Neural crest cell (in vitro differentiated cells): ENCODE measurements at regions not wholly inside any gene's neighbourhood (a gene's known extent, or its start where the extent isn't known, plus 50 kb on each side); places are given as distances from the start of the nearest gene placed in this dataset.

Experiments
- DNase-seq: peaks from one replicate; pipeline ENCODE4 v3.0.0; 2021; ENCODE audit warnings: low read depth, mixed read lengths, low spot score
- H3K27ac Mint-ChIP-seq: one replicate; pipeline ENCODE4 v1.8.0; 2021; ENCODE audit warnings: mild to moderate bottlenecking, mixed read lengths; ENCODE audit not compliant: unreplicated experiment
- H3K27me3 Mint-ChIP-seq: 2 replicates; pipeline ENCODE4 v1.8.0; 2021; ENCODE audit warnings: low read depth, mild to moderate bottlenecking, mixed read lengths
- H3K36me3 Mint-ChIP-seq: 2 replicates; pipeline ENCODE4 v1.8.0; 2021; ENCODE audit warnings: low read depth, mild to moderate bottlenecking, mixed read lengths
- H3K4me1 Mint-ChIP-seq: 2 replicates; pipeline ENCODE4 v1.8.0; 2021; ENCODE audit warnings: mixed read lengths
- H3K4me3 Mint-ChIP-seq: one replicate; pipeline ENCODE4 v1.8.0; 2021; ENCODE audit warnings: mild to moderate bottlenecking, mixed read lengths
- H3K9me3 Mint-ChIP-seq: 2 replicates; pipeline ENCODE4 v1.8.0; 2021; ENCODE audit warnings: mixed read lengths
- TF ChIP-seq, protein P1 (sequence below): fragments of 200-600 bp; sonication (generic); conservative IDR thresholded peaks from 2 replicates; pipeline ENCODE4 v1.5.0; 2021; ENCODE audit warnings: antibody characterized with exemption, mild to moderate bottlenecking

- Mint-ChIP-seq H3K27ac (no peak overlapping the region), H3K9me3 (no peaks in the 10 kb centered on the region), H3K4me3 (no peak overlapping the region), H3K27me3 (peaks cover 11% of the 10 kb centered on the region), H3K36me3 (no peaks in the 10 kb centered on the region), H3K4me1 (no peaks in the 10 kb centered on the region)
- TF ChIP-seq, protein P1, sequence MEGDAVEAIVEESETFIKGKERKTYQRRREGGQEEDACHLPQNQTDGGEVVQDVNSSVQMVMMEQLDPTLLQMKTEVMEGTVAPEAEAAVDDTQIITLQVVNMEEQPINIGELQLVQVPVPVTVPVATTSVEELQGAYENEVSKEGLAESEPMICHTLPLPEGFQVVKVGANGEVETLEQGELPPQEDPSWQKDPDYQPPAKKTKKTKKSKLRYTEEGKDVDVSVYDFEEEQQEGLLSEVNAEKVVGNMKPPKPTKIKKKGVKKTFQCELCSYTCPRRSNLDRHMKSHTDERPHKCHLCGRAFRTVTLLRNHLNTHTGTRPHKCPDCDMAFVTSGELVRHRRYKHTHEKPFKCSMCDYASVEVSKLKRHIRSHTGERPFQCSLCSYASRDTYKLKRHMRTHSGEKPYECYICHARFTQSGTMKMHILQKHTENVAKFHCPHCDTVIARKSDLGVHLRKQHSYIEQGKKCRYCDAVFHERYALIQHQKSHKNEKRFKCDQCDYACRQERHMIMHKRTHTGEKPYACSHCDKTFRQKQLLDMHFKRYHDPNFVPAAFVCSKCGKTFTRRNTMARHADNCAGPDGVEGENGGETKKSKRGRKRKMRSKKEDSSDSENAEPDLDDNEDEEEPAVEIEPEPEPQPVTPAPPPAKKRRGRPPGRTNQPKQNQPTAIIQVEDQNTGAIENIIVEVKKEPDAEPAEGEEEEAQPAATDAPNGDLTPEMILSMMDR: no peak
- no peak for DNase-seq
These were observed 534.0 kb downstream of the FUT8 start for GRCh38 chr14:65946494-65946893.

DNA sequence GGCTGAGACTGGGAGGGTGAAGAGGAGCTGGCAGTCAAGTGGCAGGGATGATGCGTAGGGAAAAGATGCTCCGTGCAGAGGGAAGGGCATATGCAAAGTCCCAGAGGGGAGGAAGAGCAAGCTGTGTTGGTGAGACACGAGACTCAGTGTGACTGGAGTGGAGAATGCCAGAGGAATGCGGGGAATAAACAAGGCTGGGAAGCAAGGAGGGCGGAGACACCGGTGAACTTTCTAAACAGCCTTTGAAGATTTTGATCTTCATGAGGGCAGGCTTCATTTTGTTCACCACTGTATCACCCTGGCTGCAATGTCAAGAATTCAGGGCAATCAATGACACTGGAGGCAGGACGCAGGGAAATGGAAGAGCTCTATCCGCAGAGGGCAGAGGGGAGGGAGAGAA, 535.8 kb downstream of the FUT8 start:
- H3K4me1 Mint-ChIP-seq: no peaks in the 10 kb centered on the region
- no peak overlapping the region for H3K27ac Mint-ChIP-seq
- no peaks in the 10 kb centered on the region for H3K36me3 Mint-ChIP-seq
- DNase-seq: no peak
- H3K9me3 Mint-ChIP-seq: no peaks in the 10 kb centered on the region
- H3K27me3 Mint-ChIP-seq: peaks cover 11% of the 10 kb centered on the region
- no peak overlapping the region for H3K4me3 Mint-ChIP-seq
- TF ChIP-seq, protein P1: no peak

GRCh38 chr14:65949711-65950516, 536.3 kb upstream of the CCDC196 start:
- Mint-ChIP-seq H3K27ac (no peak overlapping the region), H3K27me3 (peaks cover 11% of the 10 kb centered on the region), H3K4me1 (no peaks in the 10 kb centered on the region), H3K4me3 (no peak overlapping the region), H3K9me3 (no peaks in the 10 kb centered on the region), H3K36me3 (no peaks in the 10 kb centered on the region)
- no peak for DNase-seq
- TF ChIP-seq, protein P1: no peak

DNA sequence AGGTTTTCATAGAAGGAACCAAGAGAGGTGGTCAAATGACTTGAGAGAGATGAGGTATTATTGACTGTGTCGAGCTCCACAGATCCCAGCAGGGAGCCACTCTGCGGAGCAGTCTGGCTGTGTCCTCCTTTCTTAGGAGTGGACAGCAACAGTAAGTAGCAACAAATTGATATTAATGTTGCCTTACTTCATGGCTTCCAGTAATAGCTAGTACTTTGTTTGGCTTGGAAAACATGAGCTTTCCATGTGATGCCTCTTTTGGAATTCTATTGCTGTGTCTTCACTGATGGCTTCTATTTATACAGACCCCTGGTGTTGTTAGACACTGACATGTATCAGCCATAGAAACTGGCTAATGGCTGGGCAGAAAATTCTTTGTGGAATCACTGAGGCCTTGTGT, 531.2 kb upstream of the CCDC196 start:
- H3K27me3 Mint-ChIP-seq: peaks cover 5% of the 10 kb centered on the region
- H3K36me3 Mint-ChIP-seq: no peaks in the 10 kb centered on the region
- no peak overlapping the region for H3K4me3 Mint-ChIP-seq
- no peak overlapping the region for H3K27ac Mint-ChIP-seq
- no peaks in the 10 kb centered on the region for H3K9me3 Mint-ChIP-seq
- peaks cover 5% of the 10 kb centered on the region for H3K4me1 Mint-ChIP-seq
- TF ChIP-seq, protein P1: no peak
- DNase-seq: no peak

DNA sequence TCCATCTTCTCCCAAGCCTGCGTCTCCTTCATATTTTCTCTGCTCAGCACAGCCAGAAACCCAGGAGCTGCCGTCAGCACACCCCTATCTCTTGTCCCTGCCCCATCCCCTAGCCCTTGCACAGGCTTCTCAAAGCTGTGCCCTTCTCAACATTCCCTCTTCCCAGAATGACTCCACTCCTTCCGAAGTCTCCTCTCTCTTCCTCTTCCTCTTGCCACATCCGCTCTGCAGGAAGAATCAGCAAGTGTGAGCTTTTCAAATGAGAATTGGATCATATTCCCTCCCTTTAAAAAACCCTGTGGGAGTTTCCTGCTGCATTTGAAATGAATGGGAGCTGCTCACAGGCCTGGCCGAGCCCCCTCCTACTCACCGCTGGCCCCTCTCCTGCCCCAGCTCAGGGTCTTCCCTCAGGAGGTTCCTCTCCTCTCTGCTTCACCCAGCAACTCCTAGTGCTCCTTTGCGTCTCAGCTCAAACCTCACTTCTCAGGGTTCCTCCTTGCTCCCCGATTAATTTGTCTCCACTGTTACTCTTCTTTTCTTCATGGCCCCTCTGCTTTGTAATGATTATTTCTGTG, 528.5 kb upstream of the CCDC196 start:
- Mint-ChIP-seq H3K4me1 (peaks cover 5% of the 10 kb centered on the region), H3K4me3 (no peak overlapping the region), H3K36me3 (no peaks in the 10 kb centered on the region), H3K27ac (no peak overlapping the region), H3K27me3 (no peaks in the 10 kb centered on the region), H3K9me3 (no peaks in the 10 kb centered on the region)
- DNase-seq: no peak
- TF ChIP-seq, protein P1: no peak
